CD4-positive, alpha-beta T cell treated with Interleukin-15 for 4 hours (primary cell): ENCODE measurements at regions not wholly inside any gene's neighbourhood (a gene's known extent, or its start where the extent isn't known, plus 50 kb on each side); places are given as distances from the start of the nearest gene placed in this dataset.

Experiments
- DNase-seq: peaks from one replicate; pipeline ENCODE4 v3.0.0-alpha.2; 2020; ENCODE audit warnings: low spot score

DNA sequence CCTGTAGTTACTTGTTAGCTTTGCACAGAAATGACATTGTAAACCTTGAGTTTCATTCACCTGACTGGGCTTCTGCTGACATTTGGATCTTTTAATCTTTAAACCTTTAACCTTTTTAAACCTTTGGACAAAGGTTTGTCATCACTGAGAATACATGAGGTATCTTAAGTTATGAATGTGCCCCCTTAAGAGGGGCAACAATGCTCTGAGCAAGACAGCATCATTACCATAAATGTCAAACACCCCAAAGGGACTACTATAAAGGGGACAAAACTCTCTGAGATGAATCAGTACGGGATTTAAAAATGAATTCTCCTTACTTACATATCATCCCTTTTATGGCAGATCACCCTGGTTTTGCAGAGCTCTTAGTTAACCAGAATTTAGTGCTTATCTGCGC lies 203.3 kb downstream of the COG6 start:
- DNase-seq = no peak

DNA sequence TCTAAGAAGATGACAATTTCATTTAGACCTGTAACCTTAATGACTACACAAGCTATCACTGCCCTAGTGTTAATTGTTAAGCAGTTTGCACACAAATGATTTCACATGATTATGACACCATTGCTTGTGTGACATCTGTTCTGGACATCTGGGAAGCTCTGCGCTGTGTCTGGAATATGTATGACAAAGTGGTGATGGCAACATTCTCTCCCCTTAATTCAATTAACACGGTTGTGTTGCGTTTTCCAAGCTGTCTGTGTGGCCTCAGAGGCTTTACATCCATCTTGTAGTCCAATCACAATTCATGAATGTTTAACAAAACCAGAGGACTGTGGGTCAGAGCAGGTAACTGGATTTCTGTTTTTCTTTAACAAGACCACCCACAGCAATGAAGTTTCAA lies 204.4 kb downstream of the COG6 start:
- no peak for DNase-seq

DNA sequence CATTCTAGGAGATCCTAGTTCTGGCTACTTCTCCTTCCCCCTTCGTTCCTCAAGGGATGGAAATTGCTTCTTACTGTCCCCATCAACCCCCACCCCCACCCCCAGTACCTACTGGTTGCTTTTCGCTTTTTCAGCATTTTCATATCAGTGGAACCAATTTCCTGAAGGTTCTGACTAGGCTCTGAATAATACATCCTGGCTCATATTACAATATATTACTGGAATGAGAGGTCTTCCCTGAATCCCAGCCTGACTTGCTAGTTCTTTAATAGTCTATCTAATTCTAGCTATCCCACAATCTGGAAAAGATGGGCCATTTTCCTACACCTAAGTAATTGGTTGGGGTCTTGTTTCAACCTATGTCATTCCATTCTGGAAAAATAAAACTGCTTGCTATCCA lies 207.4 kb downstream of the COG6 start:
- no peak for DNase-seq

DNA sequence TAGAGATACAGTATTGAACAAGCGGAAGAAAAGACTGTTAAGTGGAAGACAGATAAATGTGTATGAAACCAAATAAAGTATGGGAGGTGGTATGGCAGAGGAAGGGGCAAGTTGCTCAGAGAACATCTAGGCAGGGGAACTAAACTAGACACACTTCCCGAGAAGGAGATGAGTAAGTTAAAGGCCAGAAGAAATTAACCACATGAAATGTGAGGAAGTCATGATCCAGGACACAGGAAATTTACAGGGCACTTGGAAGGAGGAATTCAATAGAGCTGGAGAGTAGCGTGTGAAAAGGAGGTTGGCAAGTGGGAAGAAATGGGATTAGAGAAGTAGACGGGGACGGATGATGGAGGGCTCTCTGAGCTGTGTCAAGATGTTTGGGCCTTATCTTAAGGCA lies 208.8 kb downstream of the COG6 start:
- no peak for DNase-seq

DNA sequence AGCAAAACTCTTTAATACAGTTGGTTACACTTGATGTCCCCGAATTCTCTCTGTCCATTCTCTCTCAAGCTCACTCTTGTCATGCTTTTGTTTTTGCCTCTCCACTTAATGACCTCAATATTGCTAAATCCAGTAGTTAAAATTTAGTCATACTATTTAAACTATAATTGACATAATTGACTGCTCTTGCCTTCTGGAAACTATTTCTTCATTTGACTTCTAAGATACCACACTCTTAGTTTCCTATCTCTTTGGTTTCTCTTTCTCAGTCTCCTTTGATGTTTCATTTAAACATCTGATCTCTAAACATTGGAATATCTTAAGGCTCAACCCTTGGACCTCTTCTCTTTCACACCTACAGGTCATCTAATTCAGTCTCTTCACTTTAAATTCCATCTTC lies 211.3 kb downstream of the COG6 start:
- no peak for DNase-seq

DNA sequence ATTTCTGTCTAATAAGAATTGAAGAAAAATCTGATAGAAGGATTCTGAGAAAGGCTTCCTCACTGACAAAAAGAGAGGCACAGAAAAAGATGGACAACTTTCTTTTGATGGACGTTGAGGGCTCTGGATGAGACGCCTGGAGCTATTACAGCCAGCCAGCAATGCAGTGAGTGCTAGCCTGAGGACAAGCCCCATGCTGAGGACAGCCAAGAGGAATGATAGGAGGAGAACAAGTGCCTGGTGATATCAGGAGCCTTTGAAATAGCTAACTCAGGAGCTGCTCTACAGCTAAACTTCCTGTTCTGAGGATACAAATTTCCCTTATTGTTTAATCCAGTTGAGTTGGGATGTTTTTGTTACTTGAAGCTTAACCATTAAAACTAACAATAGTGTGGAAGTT lies 212.3 kb downstream of the COG6 start:
- DNase-seq = no peak

DNA sequence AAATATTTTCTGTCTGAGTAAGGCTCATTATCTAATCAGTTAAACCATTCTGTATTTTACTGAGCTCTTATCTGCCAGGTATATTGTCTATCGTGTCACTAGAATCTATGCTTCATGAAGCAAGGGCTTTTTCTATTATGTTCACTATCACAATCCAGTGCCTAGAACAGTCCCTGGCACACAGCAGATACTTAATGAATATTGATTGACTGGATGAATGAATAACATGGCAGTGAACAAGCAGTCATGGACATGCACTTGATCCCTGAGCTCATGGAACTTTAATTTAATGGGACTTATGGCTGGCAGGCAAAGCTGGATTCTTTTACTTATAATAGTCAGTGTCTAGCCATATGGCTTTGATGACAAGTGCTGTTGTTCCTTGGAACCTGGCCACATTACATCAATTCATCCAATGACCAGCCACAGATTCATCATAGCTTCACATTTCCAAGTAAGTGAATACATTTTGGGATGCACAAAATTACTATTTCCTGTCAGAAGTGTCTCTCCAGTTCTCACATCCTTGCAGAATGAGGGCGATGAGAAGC lies 214.8 kb downstream of the COG6 start:
- DNase-seq = no peak

DNA sequence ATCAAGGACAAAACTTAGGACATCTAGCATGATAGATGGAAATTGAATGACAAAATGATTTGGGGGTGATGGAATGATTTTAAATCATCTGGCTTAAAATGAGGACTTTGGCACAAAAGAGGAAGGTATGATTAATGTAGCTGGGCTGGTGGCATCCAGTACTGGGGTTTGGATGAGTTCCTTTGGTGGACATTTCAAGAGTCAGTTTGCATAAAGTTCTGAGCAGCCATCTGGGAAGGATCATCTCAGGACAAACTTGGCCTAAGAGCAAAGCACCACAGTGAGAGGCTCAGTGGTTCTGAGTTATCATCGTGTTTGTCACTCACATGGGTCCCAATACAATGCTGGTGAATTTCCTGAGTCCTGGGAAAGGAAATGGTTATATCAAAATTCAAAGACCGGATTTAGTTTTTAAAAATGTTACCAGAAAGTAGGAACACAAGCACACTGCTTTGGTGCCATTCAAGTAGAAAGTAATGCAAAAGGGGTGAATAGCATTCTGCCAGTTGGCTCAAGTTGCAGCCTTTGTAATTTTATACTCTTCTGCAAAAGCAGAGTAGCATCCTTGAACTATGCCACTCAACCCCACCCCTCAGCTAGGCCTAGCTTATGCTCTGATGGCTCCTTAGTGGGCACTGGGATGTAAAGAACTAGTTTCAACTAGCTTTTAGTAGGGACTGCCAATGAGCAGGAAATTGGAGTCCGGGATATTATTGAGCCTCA lies 219.0 kb downstream of the COG6 start:
- no peak for DNase-seq

DNA sequence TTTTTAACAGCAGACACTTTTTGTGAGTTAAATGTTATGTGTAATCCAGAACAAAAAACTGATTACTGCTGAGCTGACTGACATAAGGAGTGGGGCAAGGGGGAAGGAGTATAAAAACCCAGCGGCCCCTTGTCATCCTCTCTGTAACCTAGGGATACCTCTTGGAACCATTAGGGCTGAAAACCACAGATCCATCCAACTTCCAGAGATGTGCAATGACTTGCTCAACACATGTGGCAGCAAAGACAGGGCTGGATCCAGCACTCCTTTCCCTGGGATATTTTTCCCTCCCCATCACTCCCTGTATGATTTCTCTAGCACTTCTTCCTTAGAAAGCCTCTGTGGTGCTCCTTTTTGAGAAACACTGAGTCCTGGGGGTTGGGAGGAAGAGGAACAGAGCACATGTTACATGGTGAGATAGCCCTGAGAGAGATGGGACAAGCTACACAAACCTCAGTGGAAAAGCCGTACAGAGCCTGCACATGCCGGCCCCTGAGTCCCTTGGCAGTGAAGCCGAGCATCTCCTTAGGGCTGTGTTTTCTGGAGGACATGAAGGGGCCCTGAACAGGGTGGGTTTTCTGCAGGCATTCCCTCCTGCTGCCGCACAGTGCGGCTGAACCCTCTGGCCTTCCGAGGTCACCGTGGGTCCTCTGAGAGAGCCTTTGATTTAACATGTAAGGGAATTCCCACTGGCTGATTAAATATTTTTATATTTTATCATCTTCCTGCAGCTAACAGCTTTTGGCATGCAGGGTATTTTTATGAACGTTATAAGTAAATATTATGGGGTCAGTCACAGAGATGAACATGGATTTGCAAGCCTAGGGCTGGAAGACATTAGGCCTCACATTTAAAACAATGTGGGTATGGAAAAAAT lies 219.9 kb downstream of the COG6 start:
- no peak for DNase-seq

DNA sequence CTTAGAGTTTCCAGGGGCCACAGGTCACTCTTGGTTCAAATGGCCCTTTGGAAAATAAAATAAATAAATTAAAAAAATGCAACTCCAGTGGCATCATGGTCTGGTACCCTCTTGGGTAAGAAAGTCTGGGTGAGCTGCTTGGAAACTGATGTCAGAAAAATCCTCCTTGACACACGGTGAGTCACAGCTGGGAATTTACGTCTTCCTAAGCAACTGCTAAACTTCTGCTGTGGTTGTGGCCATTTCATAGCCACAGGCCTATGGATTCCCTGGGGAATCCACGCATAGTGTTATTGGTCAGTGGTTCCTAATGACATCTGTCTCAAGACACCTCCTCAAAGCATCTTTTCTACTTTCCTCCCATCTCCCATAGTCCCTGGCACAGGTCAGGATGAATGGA lies 220.8 kb downstream of the COG6 start:
- no peak for DNase-seq

DNA sequence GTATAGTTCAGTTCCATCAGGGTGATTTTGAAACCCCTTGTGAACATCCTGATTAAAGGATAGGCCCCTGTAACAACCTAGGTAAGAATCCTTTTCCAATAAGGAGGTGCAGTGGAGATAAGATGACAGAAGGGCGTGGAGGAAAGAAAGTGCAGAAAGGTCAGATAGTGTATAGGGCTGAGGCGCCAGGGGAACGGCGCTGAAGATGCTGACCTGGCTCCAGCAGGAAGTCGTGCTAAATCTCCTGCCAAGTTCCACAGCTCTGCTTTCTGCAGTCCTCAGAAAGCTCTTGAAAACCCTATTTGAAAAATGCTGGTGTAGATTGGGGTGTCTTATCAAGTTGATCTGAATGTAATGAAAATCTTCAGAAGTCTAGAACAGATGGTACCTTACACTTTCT lies 221.7 kb downstream of the COG6 start:
- no peak for DNase-seq

DNA sequence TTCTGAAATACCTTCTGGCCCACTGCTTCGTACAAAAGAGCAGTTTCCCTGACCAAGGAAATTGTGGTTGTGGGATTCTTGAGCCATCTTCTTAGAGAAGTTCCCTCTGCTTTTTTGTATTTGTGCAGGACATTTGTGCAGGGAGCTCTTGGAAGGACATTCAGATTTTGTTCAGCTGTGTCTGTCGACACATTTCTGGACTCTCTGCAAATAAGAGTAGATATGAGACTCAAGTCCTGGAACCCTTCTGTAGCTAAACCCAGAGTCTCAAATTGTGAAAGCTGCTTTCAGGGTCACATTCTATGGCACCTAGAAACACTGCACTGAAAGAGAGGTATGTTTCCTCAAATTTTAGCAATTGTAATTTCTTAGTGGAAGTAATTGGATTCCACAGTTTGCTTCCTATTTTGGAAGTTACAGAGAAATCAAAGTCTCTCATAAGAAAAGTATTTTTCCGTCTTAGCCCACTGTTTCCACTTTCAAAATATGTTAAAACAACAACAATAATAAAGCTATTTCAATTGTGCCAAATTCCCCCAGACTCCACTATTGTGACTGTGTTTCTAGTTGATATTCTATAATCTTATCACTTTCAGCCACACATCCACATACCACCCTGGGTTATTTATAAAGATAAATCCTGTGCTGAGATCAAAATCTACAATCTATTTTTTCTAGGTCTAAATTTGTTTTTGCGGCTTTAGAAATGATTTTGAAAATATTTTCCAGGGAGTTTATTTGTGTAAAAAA lies 224.0 kb downstream of the COG6 start:
- DNase-seq = no peak

DNA sequence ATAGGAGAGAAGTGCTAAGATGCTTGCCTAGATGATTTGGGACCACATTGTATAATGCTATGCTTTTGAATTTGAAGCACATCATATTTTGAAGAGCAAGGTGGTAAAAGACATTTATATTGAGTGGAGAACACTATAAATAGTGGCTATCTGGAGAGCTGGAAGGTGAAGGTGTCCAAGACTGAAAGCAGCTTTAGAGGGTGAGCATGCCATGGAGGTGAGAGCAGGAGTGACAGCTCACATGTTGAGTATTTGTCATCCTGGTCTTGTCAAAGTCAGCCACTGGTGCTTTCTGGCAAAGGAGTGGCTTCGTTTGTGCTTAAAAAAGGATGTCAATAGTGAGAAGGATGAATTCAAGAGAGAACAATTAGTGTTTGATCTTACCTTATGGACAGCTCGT lies 225.9 kb downstream of the COG6 start:
- DNase-seq = no peak

DNA sequence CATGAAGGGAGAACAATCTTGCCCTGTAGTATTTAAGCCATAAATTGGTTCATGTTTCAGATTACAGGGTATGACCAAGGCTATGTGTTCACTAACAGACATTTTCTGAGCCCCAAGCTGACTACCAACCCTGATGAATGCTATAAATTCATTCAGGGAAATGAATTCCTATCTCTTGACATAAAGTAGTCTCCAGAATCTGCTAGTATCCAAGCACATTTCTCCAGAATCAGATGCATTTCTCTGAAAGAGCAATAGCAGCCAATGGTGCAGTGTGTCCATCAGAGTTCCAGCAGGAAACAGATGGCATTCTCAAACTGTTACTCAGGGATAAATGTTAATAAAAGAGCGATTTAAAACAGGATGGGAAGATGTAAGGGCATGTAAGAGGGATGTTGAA lies 226.4 kb downstream of the COG6 start:
- DNase-seq = no peak

DNA sequence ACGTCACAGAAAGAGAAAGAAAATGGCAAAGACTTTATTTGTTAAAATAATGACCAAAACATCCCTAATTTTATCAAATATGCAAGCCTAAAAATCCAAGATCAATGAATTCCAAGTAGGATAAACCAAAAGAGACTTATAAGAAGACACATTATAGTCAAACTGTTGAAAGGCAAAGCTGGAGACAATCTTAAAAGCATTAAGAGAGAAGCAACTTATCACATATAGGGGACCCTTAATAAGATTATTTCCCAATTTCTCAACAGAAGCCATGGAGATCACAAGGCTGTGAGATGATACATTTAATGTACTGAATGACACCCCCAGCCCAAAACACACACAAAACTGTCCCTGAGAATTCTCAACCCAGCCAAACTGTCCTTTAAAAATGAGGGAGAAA lies 228.7 kb downstream of the COG6 start:
- DNase-seq = no peak

DNA sequence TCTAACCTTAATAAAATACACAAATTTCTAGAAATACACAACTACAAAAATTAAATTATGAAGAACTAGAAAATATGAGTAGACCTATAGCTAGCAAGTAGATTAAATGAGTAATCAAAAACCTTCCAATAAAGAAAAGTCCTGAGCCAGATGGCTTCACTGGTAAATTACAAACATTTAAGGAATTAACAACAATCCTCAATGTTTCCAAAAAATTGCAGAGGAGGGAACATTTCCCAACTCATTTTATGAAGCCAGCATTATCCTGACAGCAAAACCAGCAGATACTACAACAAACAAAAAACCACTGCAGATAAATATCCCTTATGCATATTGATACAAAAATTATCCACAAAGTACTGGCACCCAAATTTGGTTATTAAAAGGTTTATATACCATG lies 230.9 kb downstream of the COG6 start:
- DNase-seq = no peak

DNA sequence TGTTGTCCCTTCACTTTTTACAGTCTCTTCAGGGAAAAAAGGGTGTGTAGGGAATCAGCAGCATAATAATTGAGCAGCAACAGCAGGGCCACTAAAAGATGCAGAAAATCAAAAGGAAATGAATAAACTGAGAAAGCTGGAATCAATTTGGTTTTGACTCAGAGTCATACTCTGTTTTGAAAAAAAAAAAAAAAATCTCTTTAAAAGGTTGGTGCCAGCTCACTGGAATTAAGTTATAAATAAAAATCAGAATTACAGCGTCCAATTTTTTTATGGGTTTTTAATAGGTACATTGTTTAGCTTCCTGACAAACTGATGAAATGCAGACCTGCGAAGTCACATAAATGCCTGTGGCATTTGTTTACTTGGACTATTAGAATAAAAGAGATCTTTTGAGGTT lies 231.9 kb downstream of the COG6 start:
- no peak for DNase-seq

DNA sequence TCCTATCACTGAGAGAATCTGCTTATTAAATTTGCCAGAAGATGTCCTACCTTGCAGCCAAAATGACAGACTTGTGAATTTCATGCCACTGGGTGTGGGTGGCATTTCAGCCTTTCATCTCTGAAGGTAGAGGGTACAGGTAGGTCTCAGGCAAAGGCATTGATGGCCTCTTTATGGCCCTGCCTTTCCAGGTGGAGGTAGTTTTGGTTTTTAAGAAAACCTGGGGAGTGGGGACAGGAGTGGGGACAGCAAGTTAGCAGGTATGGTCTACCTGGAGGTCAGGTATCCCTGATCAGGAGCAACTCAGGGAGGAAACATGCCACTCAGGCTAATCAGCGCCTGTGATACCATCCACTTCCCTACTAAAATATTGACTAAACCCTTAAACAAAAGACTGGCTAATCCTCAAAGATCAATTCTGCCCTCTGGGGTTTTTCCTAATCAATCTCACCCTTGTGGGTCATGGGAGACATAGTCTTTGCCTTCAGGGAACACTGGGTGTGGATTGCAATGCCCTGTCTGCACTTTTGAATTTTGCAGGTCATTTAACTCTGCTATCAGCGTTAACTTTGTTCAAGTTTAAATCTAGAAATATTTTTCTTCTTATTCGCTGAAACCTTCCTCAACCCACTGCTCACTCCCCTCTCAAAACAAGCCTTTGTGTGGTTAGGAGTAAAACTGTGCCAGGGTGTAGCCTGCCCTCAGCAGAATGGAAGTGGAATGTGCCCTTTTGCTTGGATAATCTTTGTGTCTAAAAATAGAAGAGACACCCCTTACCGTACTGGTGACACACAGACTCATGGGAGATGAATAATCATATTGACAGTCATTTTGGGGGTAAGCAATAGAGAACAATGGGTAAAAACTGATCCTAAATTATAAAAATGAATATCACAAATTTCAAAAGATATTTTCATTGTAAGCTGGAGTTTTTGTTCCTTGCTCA lies 233.7 kb downstream of the COG6 start:
- DNase-seq = no peak

DNA sequence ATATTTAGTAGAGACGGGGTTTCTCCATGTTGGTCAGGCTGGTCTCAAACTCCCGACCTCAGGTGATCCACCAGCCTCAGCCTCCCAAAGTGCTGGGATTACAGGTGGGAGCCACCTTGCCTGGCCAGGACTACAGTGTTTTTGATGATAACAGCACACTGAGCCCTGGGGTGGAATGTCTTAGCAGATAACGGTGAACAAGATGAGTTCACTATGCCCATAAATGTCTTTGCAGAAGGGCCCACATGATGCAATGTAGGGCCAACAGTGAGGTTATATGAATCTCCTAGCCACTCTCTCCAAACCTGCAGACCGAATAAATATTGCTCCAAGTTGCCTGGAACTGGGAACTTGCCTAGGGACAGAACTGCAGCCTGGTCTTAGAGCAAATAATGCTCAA lies 235.1 kb downstream of the COG6 start:
- no peak for DNase-seq

DNA sequence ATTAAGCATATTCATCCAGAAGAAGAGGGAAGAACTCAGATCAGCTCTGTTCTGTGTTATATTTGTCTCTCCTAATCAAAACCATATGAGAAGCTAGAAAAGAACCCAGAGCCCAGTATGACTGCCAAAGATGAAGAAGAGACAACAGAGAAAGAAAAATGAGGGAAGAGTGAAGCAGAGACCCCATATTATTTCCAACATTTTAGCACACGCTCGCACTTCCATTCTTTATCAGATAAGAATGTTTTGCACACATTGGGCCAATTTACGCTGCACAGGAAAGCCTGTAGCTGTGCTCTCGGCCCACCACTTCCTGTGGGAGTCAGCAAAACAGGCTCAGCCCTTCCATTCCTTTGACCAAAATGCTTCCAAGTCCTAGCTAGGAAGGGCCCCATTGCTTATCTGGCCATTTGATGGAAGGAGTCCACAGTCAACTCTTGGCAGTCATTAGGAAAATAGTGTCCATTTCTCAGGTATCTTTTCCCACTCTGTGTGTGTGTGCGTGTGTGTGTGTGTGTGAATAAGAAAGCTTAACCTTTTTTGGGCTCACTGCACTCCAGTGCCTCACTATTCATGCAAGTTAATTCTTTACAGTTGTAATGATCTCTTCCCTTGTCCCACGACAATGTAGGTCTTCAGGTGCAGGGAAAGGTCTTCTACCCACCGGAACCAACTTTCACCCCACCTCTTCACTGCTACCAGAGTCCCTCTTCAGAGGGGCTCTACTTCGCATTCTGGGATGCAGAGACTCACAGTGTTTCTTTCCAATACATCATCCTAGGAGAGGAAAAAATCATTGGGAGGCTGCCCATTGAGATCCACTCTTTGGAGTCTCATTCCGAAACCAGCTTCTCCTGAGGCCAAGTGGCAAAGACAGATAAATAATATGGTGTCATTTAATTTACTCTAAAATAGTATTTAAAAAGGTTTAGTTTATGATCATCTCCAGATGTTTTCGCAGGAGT lies 237.5 kb downstream of the COG6 start:
- no peak for DNase-seq
